GM21447 (cell line): ENCODE measurements at regions not wholly inside any gene's neighbourhood (a gene's known extent, or its start where the extent isn't known, plus 50 kb on each side); places are given as distances from the start of the nearest gene placed in this dataset.

Experiments used
- ATAC-seq: cut with Tn5 transposase; IDR thresholded peaks from one replicate; pipeline ENCODE4 v1.9.1; 2021; ENCODE audit not compliant: unreplicated experiment

DNA sequence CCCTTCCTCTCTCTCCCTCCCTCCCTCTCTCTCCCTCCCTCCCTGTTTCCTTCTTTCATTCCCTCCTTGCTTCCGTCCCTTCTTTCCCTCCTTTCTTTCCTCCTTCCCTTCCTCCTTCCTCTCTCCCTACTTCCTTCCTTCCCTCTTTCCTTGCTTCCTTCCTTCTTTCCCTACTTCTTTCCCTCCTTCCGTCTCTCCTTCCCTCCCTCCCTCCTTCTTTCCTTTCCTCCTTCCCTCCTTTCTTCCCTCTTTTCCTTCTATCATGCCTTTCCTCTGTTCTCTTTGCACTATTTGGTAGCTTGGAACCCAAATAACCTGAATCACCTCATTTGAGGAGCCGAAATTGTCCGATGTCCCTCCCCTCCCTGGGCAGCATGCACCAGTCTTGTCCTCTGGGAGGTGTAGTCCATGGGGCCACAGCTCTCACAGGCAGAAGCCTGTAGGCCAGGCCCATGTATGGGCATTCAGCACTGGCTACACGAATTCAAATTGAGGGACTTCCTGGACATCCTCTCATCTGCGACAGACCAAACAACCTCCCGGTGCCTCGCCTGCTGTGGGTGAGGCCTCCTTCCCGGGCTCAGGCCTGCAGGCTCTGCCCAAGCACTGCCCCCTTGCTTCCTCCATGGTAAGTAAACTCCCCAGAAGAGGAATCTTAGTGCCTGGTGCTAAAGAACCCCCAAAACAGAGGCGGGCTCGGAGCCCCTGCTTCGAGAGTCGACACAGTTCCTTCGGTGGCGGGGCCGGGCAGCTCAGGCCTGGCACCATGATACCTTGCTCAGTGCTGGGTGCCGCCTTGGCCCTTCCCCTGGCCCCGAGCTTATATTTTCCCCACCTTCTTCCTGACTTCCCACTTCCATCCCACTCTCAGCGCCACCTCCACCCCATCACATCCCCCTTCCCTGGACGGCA lies 454.1 kb upstream of the CADM1 start:
- no peak for ATAC-seq

DNA sequence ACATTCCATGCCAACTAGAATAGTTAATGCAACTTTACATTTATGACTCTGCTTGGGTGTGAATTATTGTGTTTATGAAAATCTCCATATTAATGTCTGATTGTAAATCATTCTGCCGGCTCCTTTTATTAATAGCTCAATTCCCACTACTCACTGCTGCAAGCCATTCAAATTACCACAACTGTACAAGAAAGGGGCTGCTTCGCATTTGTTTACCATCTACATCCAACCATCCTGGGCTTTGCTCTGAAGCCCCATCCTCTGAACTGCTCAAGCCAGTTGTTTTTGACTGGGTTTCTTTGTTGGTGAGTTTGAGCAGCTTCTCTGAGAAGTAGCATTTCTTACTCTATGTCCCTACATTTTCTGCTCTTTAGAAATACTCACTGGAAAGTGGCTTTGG lies 451.6 kb upstream of the CADM1 start:
- ATAC-seq: no peak

DNA sequence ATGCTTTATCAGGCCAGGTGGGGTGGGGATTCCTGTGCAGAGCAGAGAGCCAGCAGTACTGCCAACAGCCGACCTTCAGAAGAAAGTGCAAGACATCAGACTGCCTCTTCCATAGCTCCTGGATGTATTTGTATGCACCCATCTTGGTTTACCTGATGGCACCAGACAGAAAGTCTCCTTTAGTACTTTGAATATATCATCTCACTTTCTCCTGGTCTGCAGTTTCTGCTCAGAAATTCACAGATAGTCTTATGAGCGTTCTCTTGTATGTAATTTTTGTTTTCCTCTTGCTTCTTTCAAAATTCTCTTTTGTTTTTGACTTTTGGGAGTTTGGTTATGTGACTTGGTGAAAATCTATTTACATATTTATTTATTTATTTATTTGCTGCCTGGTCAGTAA lies 446.4 kb upstream of the CADM1 start:
- no peak for ATAC-seq

DNA sequence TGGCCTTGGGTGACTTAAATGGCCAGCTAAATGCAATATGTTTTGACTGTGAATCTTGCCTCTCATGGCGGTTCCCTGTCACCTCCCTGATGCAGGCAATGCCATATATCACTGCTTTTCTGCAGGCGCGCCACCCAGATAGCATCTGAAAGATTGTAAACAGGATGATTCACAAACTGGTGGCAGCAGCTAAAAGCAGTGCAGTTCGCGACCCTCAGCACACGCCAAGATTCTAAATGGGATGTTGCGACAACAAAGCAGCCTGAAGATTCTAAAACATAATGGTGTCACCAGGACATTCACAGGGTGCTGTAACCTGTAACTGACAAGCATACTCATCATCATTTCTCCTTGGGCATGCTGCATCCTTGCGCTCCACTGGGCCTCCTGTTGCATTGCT lies 440.4 kb upstream of the CADM1 start:
- ATAC-seq: no peak

GRCh38 chr11:115942011-115942410 lies 437.8 kb upstream of the CADM1 start:
- ATAC-seq: no peak

GRCh38 chr11:115941481-115941993 lies 437.3 kb upstream of the CADM1 start:
- no peak for ATAC-seq

- no peak for ATAC-seq
Observed at GRCh38 chr11:115941044-115941443, 436.8 kb upstream of the CADM1 start.

DNA sequence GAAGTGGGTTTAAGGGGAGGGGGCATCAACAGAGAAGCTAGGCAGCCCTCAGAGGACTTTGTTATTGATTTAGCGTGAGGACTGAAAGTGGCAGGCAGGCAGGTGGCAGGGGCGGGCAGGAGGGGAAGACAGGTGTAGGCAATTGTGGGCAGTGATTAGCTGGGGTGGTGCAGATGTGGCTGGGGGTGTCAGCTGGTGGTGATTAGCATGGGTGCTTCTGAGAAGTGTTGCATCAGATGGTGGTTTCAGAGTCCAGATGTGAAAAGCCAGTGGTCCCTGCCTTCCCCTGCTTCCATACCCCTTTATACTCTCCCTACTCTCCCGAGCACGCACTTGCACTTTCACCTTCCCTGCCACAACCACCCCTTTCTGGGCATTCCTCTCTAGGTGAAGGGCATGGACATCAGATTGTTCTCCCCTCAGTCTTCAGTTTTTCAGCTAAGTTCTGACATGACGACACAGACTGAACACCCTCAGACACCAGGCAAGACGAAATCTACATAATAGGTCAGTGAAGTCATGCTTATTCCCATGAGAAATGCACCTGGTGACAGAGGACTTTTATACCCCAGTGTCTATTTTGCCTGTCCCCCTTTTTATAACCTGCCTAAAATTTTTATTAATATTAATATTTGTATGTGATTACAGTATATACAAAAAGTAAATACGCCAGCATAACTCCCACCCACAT lies 435.7 kb upstream of the CADM1 start:
- ATAC-seq: peak; percentile 56

- ATAC-seq: no peak
Observed at GRCh38 chr11:115939104-115939730, 435.0 kb upstream of the CADM1 start.

- no peak for ATAC-seq
Observed at GRCh38 chr11:115933564-115933963, 429.3 kb upstream of the CADM1 start.

DNA sequence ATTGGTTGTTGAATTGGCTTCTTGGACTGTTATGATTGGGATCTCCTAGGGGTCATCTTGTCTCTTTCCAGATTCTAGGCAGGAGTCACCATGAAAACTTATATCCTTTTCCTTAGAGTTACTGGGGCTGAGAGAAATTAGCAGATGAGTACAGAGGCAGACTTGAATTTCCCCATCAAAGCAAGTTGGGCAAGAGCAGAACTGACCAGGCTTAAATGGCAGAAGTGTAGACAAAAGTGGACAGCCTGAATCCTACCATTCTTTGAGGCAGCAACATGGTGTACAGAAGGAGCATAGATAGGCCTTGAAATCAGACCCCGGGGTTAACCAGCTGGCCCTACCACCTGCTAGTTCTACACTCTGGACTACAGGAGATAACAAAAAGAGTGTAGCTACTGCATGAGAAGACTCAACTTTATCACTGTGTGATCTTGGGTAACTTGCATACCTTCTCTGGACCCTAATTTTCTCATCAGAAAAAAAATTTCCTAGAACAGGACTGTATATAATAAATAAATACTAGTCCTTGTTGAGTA lies 427.4 kb upstream of the CADM1 start:
- ATAC-seq: no peak

DNA sequence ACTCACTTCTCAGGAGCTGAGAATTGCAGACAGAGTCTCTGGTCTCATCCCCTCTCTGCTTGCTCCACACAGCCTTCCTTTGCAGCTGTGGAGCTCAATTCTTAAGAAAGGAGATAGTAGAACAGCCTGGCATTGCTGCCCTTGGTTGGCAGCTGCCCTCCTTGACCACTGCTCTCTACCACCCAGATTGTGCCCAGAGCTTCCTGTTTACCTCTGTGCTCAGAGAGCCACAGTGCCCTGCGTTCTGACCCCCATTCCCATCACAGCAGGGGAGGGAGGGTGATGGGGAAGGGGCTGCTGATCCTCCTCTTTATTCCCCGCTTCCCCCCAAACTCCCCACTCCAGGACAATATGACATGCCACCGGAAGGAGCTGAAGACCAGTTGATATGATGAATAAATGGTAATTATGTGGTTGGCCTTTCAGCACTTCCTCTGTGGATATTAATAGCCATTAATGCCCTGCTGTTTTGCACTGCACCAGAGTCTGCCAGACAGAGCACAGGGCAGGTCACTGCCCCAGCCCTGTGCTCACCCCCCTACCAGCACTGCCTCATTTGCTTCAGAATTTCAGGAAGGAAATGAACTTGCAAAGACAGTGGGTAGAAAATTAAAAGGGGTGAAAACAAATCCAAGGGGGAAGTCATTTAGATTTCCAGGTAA lies 426.8 kb upstream of the CADM1 start:
- ATAC-seq: peak; percentile 44

GRCh38 chr11:115930291-115930690 lies 426.1 kb upstream of the CADM1 start:
- ATAC-seq: no peak

- peak; percentile 20 for ATAC-seq
Observed at GRCh38 chr11:115929618-115930129, 425.5 kb upstream of the CADM1 start.

GRCh38 chr11:115928811-115929210 lies 424.6 kb upstream of the CADM1 start:
- no peak for ATAC-seq

- ATAC-seq: peak; percentile 36
Observed at GRCh38 chr11:115927823-115928329, 423.7 kb upstream of the CADM1 start.

DNA sequence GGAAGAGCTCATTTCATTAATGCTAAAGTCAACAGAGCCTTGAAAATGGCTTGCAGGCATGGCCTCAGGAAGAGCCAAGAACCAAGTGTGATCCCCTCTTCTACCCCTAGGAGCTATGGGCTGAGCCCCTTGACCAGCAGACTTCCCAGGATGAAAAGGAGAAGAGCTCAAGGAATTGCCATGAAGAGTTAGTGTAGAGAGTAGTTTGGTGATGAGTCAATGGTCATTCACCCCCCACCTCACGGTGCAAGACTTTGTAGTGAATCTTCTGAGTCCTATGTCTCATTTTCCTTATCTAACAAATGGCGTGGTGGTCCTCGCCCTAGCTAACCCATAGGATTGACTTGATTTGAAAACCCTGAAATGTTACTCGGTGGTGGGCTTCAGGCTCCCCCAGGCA lies 422.4 kb upstream of the CADM1 start:
- ATAC-seq: no peak

GRCh38 chr11:115926138-115926537 lies 421.9 kb upstream of the CADM1 start:
- ATAC-seq: no peak

- no peak for ATAC-seq
Observed at GRCh38 chr11:115925568-115926090, 421.4 kb upstream of the CADM1 start.
